Fibroblast of pulmonary artery (primary cell): ENCODE measurements at regions not wholly inside any gene's neighbourhood (a gene's known extent, or its start where the extent isn't known, plus 50 kb on each side); places are given as distances from the start of the nearest gene placed in this dataset.
A peak's percentile ranks its signal among the peaks of the same experiment; 100 is the strongest.

Experiments
- DNase-seq: peaks from one replicate; pipeline ENCODE4 v3.0.0-alpha.2; 2010; ENCODE audit warnings: low read depth
- H3K4me3 ChIP-seq: replicated peaks from 2 replicates; pipeline ENCODE4 v1.5.1; 2011; ENCODE audit warnings: low read depth, mild to moderate bottlenecking, control low read depth, low read length, moderate library complexity
- TF ChIP-seq, protein P1 (sequence below): IDR thresholded peaks from 2 replicates; pipeline ENCODE4 v1.5.1; 2011; ENCODE audit warnings: mild to moderate bottlenecking, control low read depth, low read length, inconsistent platforms; ENCODE audit errors: missing control alignments

DNA sequence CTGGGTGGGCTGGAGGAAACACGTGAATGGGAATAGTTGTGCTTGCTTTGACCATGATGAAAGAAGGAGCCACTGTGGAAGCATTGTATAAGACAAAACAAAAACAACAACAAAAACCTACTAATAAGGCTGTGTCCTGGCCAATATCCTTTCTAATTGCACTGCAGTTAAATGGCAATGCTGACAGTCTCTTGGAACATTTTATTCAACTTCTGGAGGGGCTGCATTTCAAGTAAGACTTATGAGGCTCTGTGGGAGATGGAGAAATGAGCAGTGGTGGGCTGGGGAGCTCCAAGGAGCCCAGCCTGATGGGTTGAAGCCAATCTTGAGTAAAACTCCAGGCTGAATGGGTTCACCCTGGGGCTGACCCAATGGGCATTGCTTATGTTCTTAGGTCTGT lies 99.8 kb upstream of the ROPN1 start:
- no peak overlapping the region for H3K4me3 ChIP-seq
- TF ChIP-seq, protein P1, sequence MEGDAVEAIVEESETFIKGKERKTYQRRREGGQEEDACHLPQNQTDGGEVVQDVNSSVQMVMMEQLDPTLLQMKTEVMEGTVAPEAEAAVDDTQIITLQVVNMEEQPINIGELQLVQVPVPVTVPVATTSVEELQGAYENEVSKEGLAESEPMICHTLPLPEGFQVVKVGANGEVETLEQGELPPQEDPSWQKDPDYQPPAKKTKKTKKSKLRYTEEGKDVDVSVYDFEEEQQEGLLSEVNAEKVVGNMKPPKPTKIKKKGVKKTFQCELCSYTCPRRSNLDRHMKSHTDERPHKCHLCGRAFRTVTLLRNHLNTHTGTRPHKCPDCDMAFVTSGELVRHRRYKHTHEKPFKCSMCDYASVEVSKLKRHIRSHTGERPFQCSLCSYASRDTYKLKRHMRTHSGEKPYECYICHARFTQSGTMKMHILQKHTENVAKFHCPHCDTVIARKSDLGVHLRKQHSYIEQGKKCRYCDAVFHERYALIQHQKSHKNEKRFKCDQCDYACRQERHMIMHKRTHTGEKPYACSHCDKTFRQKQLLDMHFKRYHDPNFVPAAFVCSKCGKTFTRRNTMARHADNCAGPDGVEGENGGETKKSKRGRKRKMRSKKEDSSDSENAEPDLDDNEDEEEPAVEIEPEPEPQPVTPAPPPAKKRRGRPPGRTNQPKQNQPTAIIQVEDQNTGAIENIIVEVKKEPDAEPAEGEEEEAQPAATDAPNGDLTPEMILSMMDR = no peak
- no peak for DNase-seq

DNA sequence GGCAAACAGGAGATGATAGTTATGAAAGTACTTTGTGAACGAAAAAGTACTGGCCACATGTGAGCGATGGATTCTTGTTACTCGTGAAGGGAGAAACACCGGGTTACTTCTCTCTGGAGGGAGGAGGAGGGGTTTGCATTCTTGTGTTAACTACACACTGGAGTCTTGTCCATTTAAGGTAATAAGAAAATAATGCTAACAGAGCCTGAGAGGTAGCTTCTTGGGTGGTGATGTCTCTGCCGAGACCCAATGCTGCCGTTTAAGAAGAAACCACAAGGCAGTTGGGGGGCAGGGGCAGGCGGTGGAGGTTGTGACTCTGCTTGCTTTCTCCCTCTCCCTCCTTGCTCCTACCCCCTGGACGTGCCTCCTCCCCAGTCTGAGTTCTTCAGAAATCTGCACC lies 100.9 kb upstream of the ROPN1 start:
- H3K4me3 ChIP-seq = no peak overlapping the region
- TF ChIP-seq, protein P1 = no peak

DNA sequence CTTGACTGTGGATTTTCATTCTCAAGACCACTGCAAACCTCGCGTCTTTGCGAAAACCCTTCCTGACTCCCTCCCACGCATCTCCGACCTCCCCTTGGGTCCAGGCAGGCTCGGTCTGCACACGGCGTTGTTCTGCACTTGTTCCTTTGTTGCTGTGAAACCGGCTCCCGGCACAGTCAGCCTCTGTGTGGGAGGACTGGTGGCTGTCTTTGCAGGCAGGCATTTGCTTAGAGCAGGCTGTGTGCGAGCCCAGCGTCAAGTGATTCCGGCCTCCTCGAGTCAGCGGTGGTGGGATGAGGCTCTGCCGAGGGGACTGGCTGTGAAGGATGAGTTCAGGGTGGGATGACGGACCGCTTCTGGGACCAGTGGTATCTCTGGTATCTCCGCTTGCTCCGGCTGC lies 102.6 kb upstream of the ROPN1 start:
- DNase-seq = peak; percentile 11
- TF ChIP-seq, protein P1 = no peak
- no peak overlapping the region for H3K4me3 ChIP-seq

More for the DNA sequence above, 100.9 kb upstream of the ROPN1 start:
- no peak for DNase-seq

DNA sequence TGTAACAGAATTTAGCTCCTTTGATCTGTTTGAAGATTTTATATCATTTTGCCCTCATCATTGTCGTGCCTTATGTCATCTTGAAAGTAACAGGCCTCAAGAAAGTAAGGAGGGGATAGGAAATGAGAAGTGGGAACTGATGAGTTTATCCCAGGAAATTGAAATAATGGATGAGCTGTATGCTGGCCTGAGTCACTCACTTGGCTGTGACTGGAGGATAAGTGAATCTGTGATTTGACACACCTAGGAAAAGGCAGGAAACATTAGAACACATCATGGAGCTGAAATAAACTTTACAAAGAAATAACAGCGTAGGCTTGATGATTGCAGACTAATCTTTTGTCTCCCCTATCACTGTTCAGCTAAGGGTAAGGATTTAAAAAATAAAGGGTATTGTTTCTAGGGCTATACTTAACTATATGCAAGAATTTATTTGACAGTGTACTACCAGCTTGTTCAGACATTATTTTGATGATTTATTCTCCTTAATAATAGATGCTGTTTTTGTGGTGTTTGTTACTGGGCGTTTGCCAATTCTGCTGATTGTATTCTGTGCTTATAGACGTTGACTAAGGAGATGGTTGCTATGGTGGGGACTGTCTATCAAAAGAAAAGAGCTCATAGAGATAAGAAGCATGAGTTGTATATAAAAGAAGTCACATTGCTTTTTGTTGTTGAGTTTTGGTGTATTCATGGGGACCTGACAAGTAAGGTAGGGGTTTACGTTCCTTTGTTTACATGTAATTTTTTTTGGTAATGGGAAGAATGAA lies 105.6 kb upstream of the ROPN1 start:
- no peak overlapping the region for H3K4me3 ChIP-seq
- peak; percentile 12 for DNase-seq
- TF ChIP-seq, protein P1 = no peak

DNA sequence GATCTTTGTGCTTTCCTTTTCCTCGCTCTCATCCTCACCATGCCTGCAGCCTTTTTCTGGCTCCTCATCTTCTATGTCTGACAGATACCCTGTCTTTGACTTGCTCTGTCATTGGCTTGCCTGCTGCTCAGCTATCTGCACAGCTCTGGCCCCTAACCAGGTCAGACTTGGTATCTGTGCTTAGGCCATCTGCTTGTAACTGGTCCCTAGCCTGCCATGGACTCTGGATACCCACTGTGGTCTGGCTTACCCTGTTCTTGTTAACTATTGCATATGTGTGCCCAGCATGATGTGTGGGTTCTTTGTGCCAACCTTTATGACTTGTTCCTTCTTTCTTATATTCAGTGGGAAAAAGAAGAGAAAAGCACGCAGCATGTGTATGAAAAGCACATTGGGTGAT lies 109.7 kb upstream of the ROPN1 start:
- no peak for DNase-seq
- TF ChIP-seq, protein P1 = no peak
- no peak overlapping the region for H3K4me3 ChIP-seq

DNA sequence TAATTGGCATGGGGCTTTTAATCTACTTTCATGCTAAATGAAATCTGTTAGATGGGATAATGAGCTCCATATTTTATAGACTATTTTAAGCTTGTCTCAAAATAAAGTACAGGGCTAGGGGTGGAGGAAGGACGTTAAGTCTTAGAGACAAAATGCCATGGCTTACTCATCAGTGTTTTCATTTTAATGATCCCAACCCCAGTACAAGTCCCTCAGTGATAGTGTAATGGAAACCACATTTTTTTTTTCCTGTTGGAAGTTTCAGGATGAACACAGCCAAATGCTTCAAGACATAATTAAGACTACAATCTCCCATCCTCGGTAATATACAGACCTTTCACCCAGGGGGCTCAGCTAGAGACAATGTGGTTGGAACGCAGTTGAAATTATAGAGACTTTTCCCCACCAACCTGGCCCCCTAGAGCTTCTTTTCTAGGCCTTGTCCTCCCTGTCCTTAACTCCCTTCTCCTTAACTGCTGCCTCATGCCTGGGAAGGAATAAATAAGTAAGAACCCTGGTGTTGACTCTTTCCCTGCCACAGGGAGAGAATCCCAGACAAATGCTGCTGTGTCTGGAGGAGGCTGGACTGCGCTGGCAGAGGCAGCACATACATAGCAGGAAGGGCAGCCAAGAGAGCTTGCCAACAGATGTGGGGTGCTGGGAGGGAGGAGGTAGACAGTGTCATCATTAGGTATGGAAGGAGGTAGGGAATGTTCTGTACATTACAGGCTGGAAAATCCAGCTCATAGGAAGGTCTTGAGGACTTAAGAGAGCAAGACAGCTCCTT lies 115.4 kb upstream of the ROPN1 start:
- H3K4me3 ChIP-seq = no peak overlapping the region
- DNase-seq = no peak
- TF ChIP-seq, protein P1 = no peak
